Kidney (tissue), 13 donors: ENCODE measurements at regions not wholly inside any gene's neighbourhood (a gene's known extent, or its start where the extent isn't known, plus 50 kb on each side); places are given as distances from the start of the nearest gene placed in this dataset.

Experiments
- DNase-seq, 5 donors: peaks; one replicate each; pipeline ENCODE4 v3.0.0-alpha.2; 2013 to 2020
- FAIRE-seq: peaks from 2 replicates; lab custom pipeline; 2012; peaks lifted over from hg19 to GRCh38; lab: Jason Lieb, UNC
- H3K27ac ChIP-seq, 2 donors: one replicate each; pipeline ENCODE4 v1.7.0; 2013; ENCODE audit warnings: low read depth in 2 of 2, low read length in 2 of 2, inconsistent platforms in 1 of 2
- H3K27me3 ChIP-seq: one replicate; pipeline ENCODE4 v1.7.1; 2013; ENCODE audit warnings: low read length, inconsistent platforms; ENCODE audit not compliant: control insufficient read depth, insufficient read depth
- H3K36me3 ChIP-seq, 3 donors: one replicate each; pipeline versions ENCODE4 v1.7.0 to v1.7.1; 2013; ENCODE audit warnings: low read length in 3 of 3, control low read depth in 1 of 3, inconsistent platforms in 1 of 3; ENCODE audit not compliant: insufficient read depth in 3 of 3, control insufficient read depth in 2 of 3
- H3K4me1 ChIP-seq, 3 donors: one replicate each; pipeline versions ENCODE4 v1.7.0 to v1.7.1; 2013; ENCODE audit warnings: low read length in 3 of 3, inconsistent platforms in 1 of 3, low read depth in 1 of 3; ENCODE audit not compliant: control insufficient read depth in 2 of 3, insufficient read depth in 2 of 3
- H3K4me3 ChIP-seq, 3 donors: one replicate each; pipeline versions ENCODE4 v1.7.0 to v1.8.1; 2013; ENCODE audit warnings: low read length in 3 of 3, control low read depth in 1 of 3, inconsistent platforms in 1 of 3
- H3K9ac ChIP-seq, 3 donors: one replicate each; pipeline versions ENCODE4 v1.7.0 to v1.7.1; 2013; ENCODE audit warnings: low read length in 3 of 3, control low read depth in 1 of 3, inconsistent platforms in 1 of 3
- H3K9me3 ChIP-seq, 3 donors: one replicate each; pipeline versions ENCODE4 v1.7.0 to v1.7.1; 2013; ENCODE audit warnings: low read length in 3 of 3, control low read depth in 1 of 3, inconsistent platforms in 1 of 3; ENCODE audit not compliant: control insufficient read depth in 2 of 3, insufficient read depth in 1 of 3
- intact Hi-C: fragments of 100-400 bp; cut with DNase I; formaldehyde crosslinking; loops from one replicate; pipeline ENCODE4 v1.11.1; 2022
- TF ChIP-seq, protein P1 (sequence below): IDR thresholded peaks from 3 replicates; pipeline ENCODE4 v1.5.1; 2012; ENCODE audit warnings: mild to moderate bottlenecking, moderate library complexity, borderline replicate concordance; ENCODE audit not compliant: insufficient read depth; ENCODE audit errors: extremely low read depth
- donor health status: control.
- donor health status: control.
- donor health status: control.
- donor health status: control.
- donor health status: control.
- donor health status: DM: yes; HTN: yes; CAD: no.
- donor health status: Normal renal cell carcinoma (clear cell type).

DNA sequence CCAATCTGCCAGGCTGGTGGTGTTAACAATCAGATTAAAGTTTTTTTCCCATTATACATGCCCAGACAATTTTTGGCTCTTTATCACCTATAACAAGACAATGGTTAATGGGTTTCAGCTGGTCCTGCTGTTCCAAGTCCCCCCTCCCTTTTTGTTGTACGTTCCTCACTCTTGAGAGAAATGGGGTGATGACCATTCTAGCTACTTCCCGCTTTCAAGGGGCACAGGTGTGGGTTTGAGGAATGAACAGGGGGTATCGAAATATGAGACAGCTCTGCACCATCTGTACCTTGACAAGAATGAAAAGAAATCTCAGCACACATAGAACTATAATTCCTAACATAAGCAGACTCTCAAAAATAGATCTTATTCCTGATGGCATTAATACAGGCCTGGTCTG is 326.8 kb downstream of the PTPRU start:
- no peaks in the 10 kb centered on the region for H3K4me1 ChIP-seq
- H3K27ac ChIP-seq, result no peak overlapping the region
- intact Hi-C loops, result no loop called here
- H3K4me3 ChIP-seq, result no peak overlapping the region
- H3K9me3 ChIP-seq, result peaks cover 0 to 27% (median 0%) of the 10 kb centered on the region in 3 donors
- no peak for FAIRE-seq
- no peak overlapping the region for H3K9ac ChIP-seq
- no peak for DNase-seq
- TF ChIP-seq, protein P1, sequence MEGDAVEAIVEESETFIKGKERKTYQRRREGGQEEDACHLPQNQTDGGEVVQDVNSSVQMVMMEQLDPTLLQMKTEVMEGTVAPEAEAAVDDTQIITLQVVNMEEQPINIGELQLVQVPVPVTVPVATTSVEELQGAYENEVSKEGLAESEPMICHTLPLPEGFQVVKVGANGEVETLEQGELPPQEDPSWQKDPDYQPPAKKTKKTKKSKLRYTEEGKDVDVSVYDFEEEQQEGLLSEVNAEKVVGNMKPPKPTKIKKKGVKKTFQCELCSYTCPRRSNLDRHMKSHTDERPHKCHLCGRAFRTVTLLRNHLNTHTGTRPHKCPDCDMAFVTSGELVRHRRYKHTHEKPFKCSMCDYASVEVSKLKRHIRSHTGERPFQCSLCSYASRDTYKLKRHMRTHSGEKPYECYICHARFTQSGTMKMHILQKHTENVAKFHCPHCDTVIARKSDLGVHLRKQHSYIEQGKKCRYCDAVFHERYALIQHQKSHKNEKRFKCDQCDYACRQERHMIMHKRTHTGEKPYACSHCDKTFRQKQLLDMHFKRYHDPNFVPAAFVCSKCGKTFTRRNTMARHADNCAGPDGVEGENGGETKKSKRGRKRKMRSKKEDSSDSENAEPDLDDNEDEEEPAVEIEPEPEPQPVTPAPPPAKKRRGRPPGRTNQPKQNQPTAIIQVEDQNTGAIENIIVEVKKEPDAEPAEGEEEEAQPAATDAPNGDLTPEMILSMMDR, result no peak
- H3K27me3 ChIP-seq, result no peaks in the 10 kb centered on the region
- no peaks in the 10 kb centered on the region for H3K36me3 ChIP-seq

GRCh38 chr1:29559056-29559455 is 322.7 kb downstream of the PTPRU start:
- intact Hi-C loops, result no loop called here
- Histone ChIP-seq H3K27me3 (no peaks in the 10 kb centered on the region), H3K9me3 (peaks cover 0 to under 1% (median 0%) of the 10 kb centered on the region in 3 donors), H3K36me3 (no peaks in the 10 kb centered on the region), H3K4me3 (no peak overlapping the region), H3K27ac (no peak overlapping the region), H3K9ac (no peak overlapping the region), H3K4me1 (no peaks in the 10 kb centered on the region)
- TF ChIP-seq, protein P1, result no peak
- DNase-seq (no peak), FAIRE-seq (no peak)

- TF ChIP-seq, protein P1, result no peak
- Histone ChIP-seq H3K27me3 (no peaks in the 10 kb centered on the region), H3K27ac (no peak overlapping the region), H3K4me3 (no peak overlapping the region), H3K36me3 (no peaks in the 10 kb centered on the region), H3K9me3 (peaks cover 0 to 1% (median 0%) of the 10 kb centered on the region in 3 donors), H3K9ac (no peak overlapping the region), H3K4me1 (no peaks in the 10 kb centered on the region)
- DNase-seq (no peak), FAIRE-seq (no peak)
- intact Hi-C loops, result no loop called here
These were observed 321.6 kb downstream of the PTPRU start for GRCh38 chr1:29557701-29558600.
